ENCODE measurements at regions not wholly inside any gene's neighbourhood (a gene's known extent, or its start where the extent isn't known, plus 50 kb on each side); places are given as distances from the start of the nearest gene placed in this dataset.

- DNase-seq: no peak
Observed at GRCh38 chr3:158974904-158975303, 173.1 kb downstream of the MFSD1 start.

GRCh38 chr3:158976966-158977365 is 175.1 kb downstream of the MFSD1 start:
- DNase-seq: no peak

DNA sequence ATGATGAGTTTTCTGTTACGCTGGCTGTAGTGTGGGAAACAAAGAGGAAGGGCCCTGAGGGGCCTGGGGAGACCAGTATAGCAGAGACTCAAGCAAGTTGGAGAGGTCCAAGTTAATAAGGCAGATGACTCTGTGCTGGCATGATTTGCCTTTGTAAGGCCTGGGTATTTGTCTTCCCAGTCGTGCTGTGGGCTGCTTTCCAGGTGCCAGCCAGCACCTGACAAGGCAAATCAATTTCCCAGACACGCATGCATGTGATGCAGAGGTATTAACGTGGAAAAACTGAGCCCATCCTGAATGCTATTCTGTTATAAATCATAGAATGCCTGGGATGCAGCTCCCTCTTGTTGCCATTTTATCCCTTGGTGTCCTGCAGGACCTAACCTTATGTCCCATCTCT is 175.6 kb downstream of the MFSD1 start:
- no peak for DNase-seq

GRCh38 chr3:158983216-158984099 is 181.6 kb downstream of the MFSD1 start:
- no peak for DNase-seq

- no peak for DNase-seq
Observed at GRCh38 chr3:158991146-158991705, 189.4 kb downstream of the MFSD1 start.

- DNase-seq: no peak
Observed at GRCh38 chr3:158992463-158992862, 190.6 kb downstream of the MFSD1 start.

DNA sequence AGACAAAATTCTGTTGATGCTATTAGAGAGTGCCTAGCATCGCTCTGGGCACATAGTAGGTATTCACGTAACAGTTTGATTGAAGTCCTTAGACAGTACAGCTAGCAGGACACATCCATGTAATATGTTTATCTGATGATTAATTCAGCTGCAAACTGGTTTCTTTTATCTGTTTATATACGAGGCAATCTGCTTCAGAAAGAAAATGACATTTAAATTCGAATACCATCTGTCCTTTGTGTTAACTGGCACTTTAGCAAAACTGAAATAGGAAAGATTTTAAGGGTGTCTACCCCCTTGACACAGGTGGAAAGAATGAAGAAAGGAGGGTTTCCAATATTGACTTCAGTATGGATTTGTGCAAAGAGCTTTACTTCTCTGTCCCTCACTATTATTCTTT is 192.5 kb downstream of the MFSD1 start:
- no peak for DNase-seq

- DNase-seq: no peak
Observed at GRCh38 chr3:159001711-159002110, 199.9 kb downstream of the MFSD1 start.

DNA sequence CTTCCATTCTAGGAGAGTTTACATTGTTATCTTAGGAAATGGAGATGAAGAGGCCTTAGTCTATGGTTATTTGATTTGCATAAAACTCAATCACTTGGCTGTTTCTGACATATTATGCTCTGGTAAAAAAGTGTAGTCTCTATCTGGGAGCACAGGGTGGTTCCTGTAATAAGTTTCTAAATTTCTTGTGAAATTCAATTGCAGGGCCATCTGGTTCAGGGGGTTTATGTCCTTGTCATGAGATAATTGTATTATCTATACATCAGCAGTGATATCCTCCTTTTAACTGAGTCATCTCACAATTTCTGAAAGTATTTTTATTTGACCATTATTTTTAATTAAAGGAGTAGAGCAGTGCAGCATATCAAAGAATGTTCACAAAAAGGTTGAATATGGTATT is 203.3 kb downstream of the MFSD1 start:
- no peak for DNase-seq

- no peak for DNase-seq
Observed at GRCh38 chr3:159007331-159007730, 205.5 kb downstream of the MFSD1 start.

GRCh38 chr3:159008401-159008800 is 206.5 kb downstream of the MFSD1 start:
- DNase-seq: no peak

DNA sequence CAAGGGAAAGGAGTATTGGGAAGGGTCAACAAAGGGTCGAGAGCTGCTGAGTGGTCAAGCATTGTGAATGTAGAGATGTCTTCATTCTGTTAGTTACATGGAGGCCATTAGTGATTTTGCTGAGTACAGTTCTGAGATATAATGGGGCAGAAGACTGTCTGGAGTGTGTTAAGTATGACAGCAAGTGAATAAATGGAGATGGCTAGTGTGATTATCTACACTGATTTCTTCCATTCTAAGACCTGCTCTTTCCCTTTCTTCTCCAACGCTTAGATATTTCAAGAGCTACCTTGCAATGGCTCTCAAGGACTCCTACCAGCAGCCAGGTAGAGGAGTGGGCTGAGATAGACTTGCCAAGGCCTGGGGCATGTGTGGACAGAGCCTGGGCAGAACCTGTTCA is 216.5 kb downstream of the MFSD1 start:
- no peak for DNase-seq

GRCh38 chr3:159025733-159026132 is 223.9 kb downstream of the MFSD1 start:
- DNase-seq: no peak

DNA sequence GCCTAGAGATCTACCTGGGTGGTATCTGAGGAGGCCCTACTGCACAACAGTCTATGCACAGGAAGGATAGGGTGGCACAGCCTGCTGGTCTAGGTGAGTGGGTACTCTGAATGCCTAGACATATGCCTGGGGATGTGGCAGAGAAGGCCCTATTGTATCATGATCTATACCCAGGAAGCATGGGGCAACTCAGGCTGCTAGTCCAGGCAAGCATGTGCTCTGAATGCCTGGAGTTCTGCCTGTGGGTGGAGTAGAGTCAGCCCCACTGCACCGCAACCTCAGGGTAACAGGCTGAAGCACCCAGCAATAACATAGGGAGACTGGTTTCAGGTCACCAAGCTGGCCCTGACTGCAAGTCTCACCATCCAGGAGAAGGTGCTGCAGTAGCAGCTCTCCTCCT is 224.7 kb downstream of the MFSD1 start:
- no peak for DNase-seq

DNA sequence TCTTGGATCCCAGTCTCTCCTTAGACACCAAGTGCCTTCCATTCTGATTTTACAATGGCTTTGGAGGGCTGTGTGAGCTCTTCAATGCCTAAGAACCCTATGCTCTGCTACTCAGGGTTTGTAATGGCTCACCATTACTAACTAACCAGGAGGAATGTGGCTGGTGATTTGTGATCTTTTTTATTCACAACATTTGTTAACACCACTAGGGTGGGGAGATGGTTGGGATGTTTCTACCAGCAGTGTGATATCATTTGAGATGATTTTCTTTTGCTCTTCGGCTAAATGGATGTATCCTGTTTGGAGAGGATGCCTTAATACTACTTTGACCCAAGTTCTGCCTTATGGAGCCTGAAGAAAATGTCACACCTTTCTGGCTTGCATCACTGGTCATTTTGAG is 226.9 kb downstream of the MFSD1 start:
- DNase-seq: no peak

DNA sequence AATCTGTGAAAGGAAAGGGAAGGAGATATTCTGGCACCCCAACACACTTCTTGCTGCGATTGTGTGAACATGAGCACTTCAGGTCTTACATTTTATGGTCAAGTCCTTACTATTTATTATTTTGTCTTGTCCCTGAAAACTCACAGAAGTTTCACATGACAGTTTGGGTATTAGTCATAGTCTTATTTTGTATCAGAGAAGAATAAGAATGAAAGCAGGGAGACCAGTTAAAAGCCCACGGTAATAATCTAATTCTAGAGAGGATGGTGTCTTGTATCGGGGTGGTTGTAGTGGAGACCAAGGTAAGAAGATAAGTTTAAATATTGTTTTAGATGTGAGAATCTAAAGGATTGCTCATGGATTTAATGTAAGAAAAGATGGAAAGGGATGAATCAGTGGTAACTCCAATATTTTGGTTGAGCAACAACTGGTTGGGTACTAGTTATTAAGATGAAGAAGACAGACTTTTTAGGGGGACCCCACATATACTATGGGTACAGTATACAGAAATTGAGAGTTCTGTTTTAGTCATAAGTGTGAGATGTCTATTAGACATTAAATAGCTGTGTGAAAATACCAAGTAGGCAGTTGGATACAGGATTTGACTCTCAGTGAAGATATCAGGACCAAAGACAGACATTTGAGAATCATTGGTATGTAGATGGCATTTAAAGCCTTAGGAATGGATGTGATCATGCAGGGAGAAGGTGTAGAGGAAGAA is 227.6 kb downstream of the MFSD1 start:
- DNase-seq: no peak

DNA sequence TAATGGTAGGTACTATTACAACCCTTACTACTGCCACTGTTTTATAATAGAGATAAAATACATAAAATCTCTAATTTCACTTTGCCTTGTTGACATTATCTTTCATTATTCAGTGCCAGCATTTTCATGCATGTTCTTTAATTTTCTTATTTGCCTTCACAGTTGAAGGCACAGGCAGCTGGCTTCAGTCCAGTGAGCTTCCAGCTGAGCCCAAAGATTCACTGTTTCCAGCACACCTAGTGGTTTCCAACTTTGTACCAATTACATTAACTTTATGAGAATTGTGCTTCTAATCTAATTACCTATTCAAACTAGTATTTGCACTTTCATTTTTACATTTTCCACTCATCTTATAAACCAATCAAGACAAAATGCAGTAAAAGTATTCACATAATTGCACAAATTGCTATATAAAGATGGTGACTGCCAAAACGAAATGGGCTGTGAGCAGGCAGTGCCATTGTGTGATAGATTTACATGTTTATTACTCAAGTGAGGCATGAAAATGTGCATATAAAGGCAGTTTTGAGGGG is 228.3 kb downstream of the MFSD1 start:
- no peak for DNase-seq

DNA sequence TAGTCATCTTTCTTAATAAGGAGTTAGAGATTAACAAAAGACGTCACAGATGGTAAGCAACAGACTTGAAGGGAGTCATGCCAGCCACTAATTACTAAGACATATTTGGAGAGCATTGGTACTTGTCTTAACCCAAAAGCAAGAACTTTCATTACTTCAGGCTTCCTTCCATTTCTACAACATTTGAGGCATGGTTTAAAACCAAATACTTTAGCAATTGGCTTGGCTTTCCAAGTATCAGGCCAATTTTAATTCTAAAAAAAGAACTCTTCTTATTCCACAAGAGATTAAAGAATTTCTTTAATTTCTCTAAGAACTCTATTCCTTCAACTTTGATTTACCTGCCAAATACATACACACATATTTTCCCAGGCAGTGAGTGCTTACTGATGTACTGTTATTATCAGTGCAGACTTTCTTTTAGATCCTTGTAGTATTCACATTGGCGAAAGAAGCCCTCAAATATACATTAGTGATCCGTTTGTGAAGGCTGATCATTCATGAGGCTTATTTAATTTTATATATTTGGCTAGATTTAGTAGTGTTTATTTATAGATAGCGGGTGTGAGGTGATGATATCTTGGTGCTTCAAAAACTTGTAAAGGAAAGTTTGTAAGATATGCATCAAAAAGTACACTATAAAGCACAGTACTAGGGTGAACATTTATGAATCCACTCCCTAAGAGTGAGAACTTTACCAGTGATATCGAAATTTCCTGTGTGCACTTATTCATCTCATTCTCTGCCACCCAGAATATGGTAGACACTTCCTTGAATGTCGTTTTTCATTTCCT is 229.2 kb downstream of the MFSD1 start:
- no peak for DNase-seq

- no peak for DNase-seq
Observed at GRCh38 chr3:159032311-159032710, 230.5 kb downstream of the MFSD1 start.

DNA sequence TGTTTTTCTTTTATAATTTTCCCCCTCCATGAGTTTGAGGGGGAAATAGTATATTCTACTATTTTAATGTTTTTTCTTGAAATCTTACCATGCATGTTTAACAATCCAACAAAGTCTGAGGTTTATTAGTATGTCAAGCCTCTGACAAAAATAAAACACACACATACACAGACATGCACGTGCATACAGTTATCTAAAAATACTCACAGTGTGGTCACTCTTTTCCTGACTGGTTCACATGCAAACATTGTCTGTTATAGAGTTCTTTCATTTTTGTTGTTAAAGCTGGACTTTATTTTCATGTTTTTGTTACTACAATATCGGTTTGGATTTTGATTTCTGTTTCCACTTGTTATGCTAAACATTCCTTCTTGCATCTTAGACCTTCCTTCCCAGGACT is 236.6 kb downstream of the MFSD1 start:
- DNase-seq: no peak

GRCh38 chr3:159039286-159039685 is 237.4 kb downstream of the MFSD1 start:
- no peak for DNase-seq

GRCh38 chr3:159045279-159045885 is 243.5 kb downstream of the MFSD1 start:
- DNase-seq: no peak

- no peak for DNase-seq
Observed at GRCh38 chr3:159047361-159047760, 245.5 kb downstream of the MFSD1 start.
